Mucosa of rectum (tissue), 2 donors: ENCODE measurements at regions not wholly inside any gene's neighbourhood (a gene's known extent, or its start where the extent isn't known, plus 50 kb on each side); places are given as distances from the start of the nearest gene placed in this dataset.
A peak's percentile ranks its signal among the peaks of the same experiment; 100 is the strongest.
"Not testable (repeated sequence)": the region's sequence is repeated elsewhere in the genome, so short reads cannot be mapped to it uniquely, and the experiment has no call there.

ENCODE experiments used
- H3K27ac ChIP-seq, 2 donors: one replicate each; pipeline ENCODE4 v1.7.0; 2013; ENCODE audit warnings: inconsistent platforms in 2 of 2, low read depth in 2 of 2, low read length in 2 of 2
- H3K27me3 ChIP-seq, 2 donors: one replicate each; pipeline ENCODE4 v1.7.0; 2013; ENCODE audit warnings: low read length in 2 of 2; ENCODE audit not compliant: control insufficient read depth in 2 of 2, insufficient read depth in 2 of 2
- H3K36me3 ChIP-seq, 2 donors: one replicate each; pipeline ENCODE4 v1.7.0; 2013; ENCODE audit warnings: low read length in 2 of 2; ENCODE audit not compliant: control insufficient read depth in 2 of 2, insufficient read depth in 2 of 2
- H3K4me1 ChIP-seq, 2 donors: one replicate each; pipeline ENCODE4 v1.7.0; 2013; ENCODE audit warnings: low read length in 2 of 2, mild to moderate bottlenecking in 1 of 2; ENCODE audit not compliant: control insufficient read depth in 2 of 2, insufficient read depth in 2 of 2
- H3K4me3 ChIP-seq, 2 donors: one replicate each; pipeline ENCODE4 v1.7.0; 2013; ENCODE audit warnings: low read length in 2 of 2
- H3K9ac ChIP-seq, 2 donors: one replicate each; pipeline ENCODE4 v1.7.0; 2013; ENCODE audit warnings: low read length in 2 of 2, low read depth in 1 of 2, mild to moderate bottlenecking in 1 of 2
- H3K9me3 ChIP-seq, 2 donors: one replicate each; pipeline ENCODE4 v1.7.0; 2013; ENCODE audit warnings: low read length in 2 of 2; ENCODE audit not compliant: control insufficient read depth in 2 of 2
- donor health status: healthy.
- donor health status: Normal muscosa, but diverticular disease.

- no peak overlapping the region for H3K4me3 ChIP-seq
- H3K9ac ChIP-seq, result no peak overlapping the region
- H3K27me3 ChIP-seq, result no peaks in the 10 kb centered on the region
- no peak overlapping the region for H3K27ac ChIP-seq
- H3K36me3 ChIP-seq, result no peaks in the 10 kb centered on the region
- no peaks in the 10 kb centered on the region for H3K9me3 ChIP-seq
- H3K4me1 ChIP-seq, result no peaks in the 10 kb centered on the region
These were observed 250.9 kb downstream of the IRS1 start for GRCh38 chr2:226548732-226549131.

GRCh38 chr2:226544596-226545210 lies 254.9 kb downstream of the IRS1 start:
- no peak overlapping the region for H3K4me3 ChIP-seq
- H3K9me3 ChIP-seq, result no peaks in the 10 kb centered on the region

GRCh38 chr2:226540204-226540994 lies 259.2 kb downstream of the IRS1 start:
- no peaks in the 10 kb centered on the region for H3K9me3 ChIP-seq
- H3K4me1 ChIP-seq, result no peaks in the 10 kb centered on the region
- H3K9ac ChIP-seq, result no peak overlapping the region
- no peak overlapping the region for H3K4me3 ChIP-seq
- H3K27ac ChIP-seq, result no peak overlapping the region
- no peaks in the 10 kb centered on the region for H3K36me3 ChIP-seq
- no peaks in the 10 kb centered on the region for H3K27me3 ChIP-seq

More at GRCh38 chr2:226544596-226545210, 254.9 kb downstream of the IRS1 start:
- H3K4me1 ChIP-seq, result no peaks in the 10 kb centered on the region
- H3K36me3 ChIP-seq, result no peaks in the 10 kb centered on the region
- no peaks in the 10 kb centered on the region for H3K27me3 ChIP-seq
- H3K27ac ChIP-seq, result no peak overlapping the region
- no peak overlapping the region for H3K9ac ChIP-seq

GRCh38 chr2:226536410-226536809 lies 263.2 kb downstream of the IRS1 start:
- Histone ChIP-seq H3K9me3 (no peaks in the 10 kb centered on the region), H3K36me3 (no peaks in the 10 kb centered on the region), H3K27ac (no peak overlapping the region), H3K27me3 (no peaks in the 10 kb centered on the region), H3K9ac (no peak overlapping the region), H3K4me3 (no peak overlapping the region), H3K4me1 (no peaks in the 10 kb centered on the region)

GRCh38 chr2:226532976-226533375 lies 266.6 kb downstream of the IRS1 start:
- not testable (repeated sequence) for H3K27me3 ChIP-seq, H3K9ac ChIP-seq, H3K36me3 ChIP-seq, H3K4me1 ChIP-seq, H3K9me3 ChIP-seq, H3K4me3 ChIP-seq, H3K27ac ChIP-seq

- Histone ChIP-seq H3K27me3 (no peaks in the 10 kb centered on the region), H3K4me3 (no peak overlapping the region), H3K4me1 (no peaks in the 10 kb centered on the region), H3K9ac (no peak overlapping the region), H3K9me3 (no peaks in the 10 kb centered on the region), H3K36me3 (no peaks in the 10 kb centered on the region), H3K27ac (no peak overlapping the region)
These were observed 268.4 kb downstream of the IRS1 start for GRCh38 chr2:226531061-226531810.

GRCh38 chr2:226529556-226529955 lies 270.1 kb downstream of the IRS1 start:
- Histone ChIP-seq H3K36me3 (no peaks in the 10 kb centered on the region), H3K27ac (no peak overlapping the region), H3K27me3 (no peaks in the 10 kb centered on the region), H3K9me3 (no peaks in the 10 kb centered on the region), H3K4me1 (no peaks in the 10 kb centered on the region), H3K9ac (no peak overlapping the region), H3K4me3 (no peak overlapping the region)

- Histone ChIP-seq H3K9me3 (no peaks in the 10 kb centered on the region), H3K9ac (no peak overlapping the region), H3K4me1 (no peaks in the 10 kb centered on the region), H3K4me3 (no peak overlapping the region), H3K27me3 (no peaks in the 10 kb centered on the region), H3K36me3 (no peaks in the 10 kb centered on the region), H3K27ac (no peak overlapping the region)
These were observed 272.9 kb downstream of the IRS1 start for GRCh38 chr2:226526716-226527115.

GRCh38 chr2:226524381-226524843 lies 275.2 kb downstream of the IRS1 start:
- Histone ChIP-seq H3K36me3 (no peaks in the 10 kb centered on the region), H3K27ac (peak overlapping the region in 1 of 2 donors; percentile 40), H3K9ac (no peak overlapping the region), H3K4me3 (no peak overlapping the region), H3K4me1 (no peaks in the 10 kb centered on the region), H3K27me3 (no peaks in the 10 kb centered on the region), H3K9me3 (no peaks in the 10 kb centered on the region)

- H3K9me3 ChIP-seq, result no peaks in the 10 kb centered on the region
- no peaks in the 10 kb centered on the region for H3K36me3 ChIP-seq
- no peaks in the 10 kb centered on the region for H3K4me1 ChIP-seq
- H3K27me3 ChIP-seq, result no peaks in the 10 kb centered on the region
- H3K27ac ChIP-seq, result no peak overlapping the region
- no peak overlapping the region for H3K4me3 ChIP-seq
- H3K9ac ChIP-seq, result no peak overlapping the region
These were observed 278.9 kb downstream of the IRS1 start for GRCh38 chr2:226520723-226521122.
